CD4-positive, alpha-beta T cell (primary cell): ENCODE measurements at regions not wholly inside any gene's neighbourhood (a gene's known extent, or its start where the extent isn't known, plus 50 kb on each side); places are given as distances from the start of the nearest gene placed in this dataset.
A peak's percentile ranks its signal among the peaks of the same experiment; 100 is the strongest.

Experiments
- ATAC-seq: fragments of 200-7000 bp; cut with Tn5 transposase; one replicate; pipeline ENCODE4 v1.10.0; 2022; ENCODE audit warnings: mild to moderate bottlenecking; ENCODE audit not compliant: poor library complexity
- CTCF ChIA-PET: fragments of 350-600 bp; sonication (Branson Sonifier 250); formaldehyde crosslinking; loops from one replicate; lab custom pipeline; 2021; ENCODE audit warnings: antibody characterized with exemption, inconsistent platforms; lab: Charles Lee
- POLR2A ChIA-PET: fragments of 350-600 bp; sonication (Branson Sonifier 250); formaldehyde crosslinking; loops from one replicate; lab custom pipeline; 2021; ENCODE audit warnings: antibody characterized with exemption, inconsistent platforms; lab: Charles Lee
- DNase-seq, 14 experiments: peaks; one replicate each; pipeline ENCODE4 v3.0.0-alpha.2; 2013 to 2020; ENCODE audit warnings: mixed read lengths in 2 of 14
- H3K27ac ChIP-seq, 2 donors: one replicate each; pipeline versions ENCODE4 v1.5.1 to v1.7.0; 2013; ENCODE audit warnings: low read length in 2 of 2, low read depth in 1 of 2, mild to moderate bottlenecking in 1 of 2
- H3K27me3 ChIP-seq, 2 experiments: 1 replicate in 1 of 2; 2 replicates in 1 of 2; pipeline versions ENCODE4 v1.6.1 to v1.7.0; 2013; ENCODE audit warnings: low read length in 2 of 2, control low read depth in 1 of 2, mild to moderate bottlenecking in 1 of 2, moderate library complexity in 1 of 2; ENCODE audit not compliant: insufficient read depth in 2 of 2, control insufficient read depth in 1 of 2
- H3K36me3 ChIP-seq: one replicate; pipeline ENCODE4 v1.6.1; 2013; ENCODE audit warnings: low read length, control low read depth; ENCODE audit not compliant: insufficient read depth
- H3K4me1 ChIP-seq: one replicate; pipeline ENCODE4 v1.6.1; 2013; ENCODE audit warnings: low read length, control low read depth; ENCODE audit not compliant: insufficient read depth
- H3K4me3 ChIP-seq: one replicate; pipeline ENCODE4 v1.5.1; 2013; ENCODE audit warnings: mild to moderate bottlenecking, low read length, moderate library complexity
- H3K9me3 ChIP-seq, 2 experiments: 1 replicate in 1 of 2; 2 replicates in 1 of 2; pipeline versions ENCODE4 v1.6.1 to v1.7.0; 2013; ENCODE audit warnings: low read length in 2 of 2, mild to moderate bottlenecking in 2 of 2, control low read depth in 1 of 2, moderate library complexity in 1 of 2; ENCODE audit not compliant: control insufficient read depth in 1 of 2, insufficient read depth in 1 of 2
- H3K27ac Mint-ChIP-seq: one replicate; pipeline ENCODE4 v1.8.0; 2020; ENCODE audit warnings: mixed read lengths
- H3K27me3 Mint-ChIP-seq: one replicate; pipeline ENCODE4 v1.8.0; 2021; ENCODE audit warnings: mixed read lengths
- H3K36me3 Mint-ChIP-seq: one replicate; pipeline ENCODE4 v1.8.0; 2021; ENCODE audit warnings: low read depth, mixed read lengths
- H3K4me1 Mint-ChIP-seq: one replicate; pipeline ENCODE4 v1.8.0; 2021; ENCODE audit warnings: low read depth, mixed read lengths
- H3K4me3 Mint-ChIP-seq: one replicate; pipeline ENCODE4 v1.8.0; 2020; ENCODE audit warnings: mild to moderate bottlenecking, mixed read lengths
- H3K9me3 Mint-ChIP-seq: one replicate; pipeline ENCODE4 v1.8.0; 2020; ENCODE audit warnings: mixed read lengths
- CTCF ChIP-seq: fragments of 200-600 bp; IDR thresholded peaks from one replicate; pipeline ENCODE4 v1.8.0; 2022; ENCODE audit warnings: antibody characterized with exemption, mild to moderate bottlenecking
- intact Hi-C, 2 experiments: fragments of 100-400 bp; cut with DNase I in 1 of 2; cut with micrococcal nuclease in 1 of 2; formaldehyde crosslinking; loops; one replicate each; pipeline versions ENCODE4 v1.15.1 to v1.9.0; 2023 to 2025; cut with DNase I, micrococcal nuclease

- Histone ChIP-seq H3K27ac (no peak overlapping the region), H3K9me3 (no peaks in the 10 kb centered on the region), H3K4me1 (peaks cover 22% of the 10 kb centered on the region), H3K27me3 (no peaks in the 10 kb centered on the region), H3K4me3 (peak overlapping the region; percentile 67), H3K36me3 (no peaks in the 10 kb centered on the region)
- ATAC-seq (peak; percentile 10), DNase-seq (peak in 5 of 14 experiments; percentile 6 to 57 (median 27))
- intact Hi-C loops: loop anchor here (1.0 to 10.0 kb wide), 15 partner anchors 66 to 1411 kb away; partner anchors contain the start of genes CD83 (in 1 of the 2) and JARID2 (in 1 of the 2)
- Mint-ChIP-seq H3K36me3 (no peaks in the 10 kb centered on the region), H3K4me1 (peaks cover 13% of the 10 kb centered on the region), H3K9me3 (no peaks in the 10 kb centered on the region), H3K4me3 (peak overlapping the region; percentile 91), H3K27ac (peak overlapping the region; percentile 62), H3K27me3 (no peaks in the 10 kb centered on the region)
- CTCF ChIA-PET: no interaction called here
- no peak for TF ChIP-seq CTCF
- POLR2A ChIA-PET: interaction anchor here (1.0 to 2.2 kb wide), 4 partner anchors 17 to 1034 kb away, joined by 3 to 12 read pairs (median 4); no protein-coding TSS in a partner anchor
These were observed 94.0 kb downstream of the CD83 start for GRCh38 chr6:14211562-14211942.

- CTCF ChIA-PET: no interaction called here
- Mint-ChIP-seq H3K27me3 (no peaks in the 10 kb centered on the region), H3K4me1 (peaks cover 13% of the 10 kb centered on the region), H3K9me3 (no peaks in the 10 kb centered on the region), H3K4me3 (peak overlapping the region; percentile 91), H3K36me3 (no peaks in the 10 kb centered on the region), H3K27ac (peak overlapping the region; percentile 62)
- no peak for TF ChIP-seq CTCF
- DNase-seq (peak in 1 of 14 experiments; percentile 22), ATAC-seq (no peak)
- intact Hi-C loops: loop anchor here (2.0 to 10.0 kb wide), 10 partner anchors 65 to 1410 kb away; partner anchors contain the start of genes CD83 (in 1 of the 2) and JARID2 (in 1 of the 2)
- Histone ChIP-seq H3K27me3 (no peaks in the 10 kb centered on the region), H3K4me1 (peaks cover 22% of the 10 kb centered on the region), H3K4me3 (peak overlapping the region; percentile 67), H3K9me3 (no peaks in the 10 kb centered on the region), H3K27ac (no peak overlapping the region), H3K36me3 (no peaks in the 10 kb centered on the region)
- POLR2A ChIA-PET: interaction anchor here (1.0 to 2.2 kb wide), 3 partner anchors 17 to 109 kb away, joined by 3 to 12 read pairs (median 5); no protein-coding TSS in a partner anchor
These were observed 94.4 kb downstream of the CD83 start for GRCh38 chr6:14212020-14212419.

GRCh38 chr6:14212632-14213031 is 95.1 kb downstream of the CD83 start:
- Mint-ChIP-seq H3K4me1 (peaks cover 13% of the 10 kb centered on the region), H3K9me3 (no peaks in the 10 kb centered on the region), H3K4me3 (peak overlapping the region; percentile 91), H3K27me3 (no peaks in the 10 kb centered on the region), H3K27ac (no peak overlapping the region), H3K36me3 (no peaks in the 10 kb centered on the region)
- ChIA-PET POLR2A (interaction anchor here (1.0 to 1.5 kb wide), 2 partner anchors 16 to 109 kb away, joined by 3 to 5 read pairs; no protein-coding TSS in a partner anchor), CTCF (no interaction called here)
- no peak for ATAC-seq
- Histone ChIP-seq H3K27ac (no peak overlapping the region), H3K9me3 (no peaks in the 10 kb centered on the region), H3K4me1 (peaks cover 22% of the 10 kb centered on the region), H3K27me3 (no peaks in the 10 kb centered on the region), H3K4me3 (no peak overlapping the region), H3K36me3 (no peaks in the 10 kb centered on the region)
- no peak for DNase-seq
- TF ChIP-seq CTCF: no peak
- intact Hi-C loops: loop anchor here (2.0 to 10.0 kb wide), 10 partner anchors 65 to 1410 kb away; partner anchors contain the start of genes CD83 (in 1 of the 2) and JARID2 (in 1 of the 2)
